IMR-90 (cell line): ENCODE measurements at regions not wholly inside any gene's neighbourhood (a gene's known extent, or its start where the extent isn't known, plus 50 kb on each side); places are given as distances from the start of the nearest gene placed in this dataset.

Source experiments
- BHLHE40 ChIP-seq: fragments of 150-350 bp; IDR thresholded peaks from 2 replicates; pipeline ENCODE4 v1.6.1; 2016; ENCODE audit warnings: mild to moderate bottlenecking, low read depth, low read length
- CEBPB ChIP-seq: IDR thresholded peaks from 2 replicates; pipeline ENCODE4 v1.6.1; 2012; ENCODE audit warnings: low read depth, low read length, improper control_type of control experiment
- CTCF ChIP-seq: conservative IDR thresholded peaks from 2 replicates; pipeline ENCODE4 v1.5.1; 2012; ENCODE audit warnings: mild to moderate bottlenecking, low read depth, low read length, improper control_type of control experiment
- FOS ChIP-seq: fragments of 150-350 bp; IDR thresholded peaks from 2 replicates; pipeline ENCODE4 v1.6.1; 2016; ENCODE audit warnings: low read depth, low read length
- MAFK ChIP-seq: IDR thresholded peaks from 2 replicates; pipeline ENCODE4 v1.6.1; 2012; ENCODE audit warnings: low read depth, low read length, improper control_type of control experiment
- MXI1 ChIP-seq: IDR thresholded peaks from 2 replicates; pipeline ENCODE4 v1.6.1; 2012; ENCODE audit warnings: low read depth, mild to moderate bottlenecking, low read length, moderate library complexity, borderline replicate concordance
- NFE2L2 ChIP-seq: fragments of 150-350 bp; IDR thresholded peaks from 2 replicates; pipeline ENCODE4 v1.6.1; 2016; ENCODE audit warnings: low read depth, mild to moderate bottlenecking, low read length
- POLR2A ChIP-seq: IDR thresholded peaks from 2 replicates; pipeline ENCODE4 v1.6.1; 2012; ENCODE audit warnings: mild to moderate bottlenecking, low read depth, low read length
- RAD21 ChIP-seq: IDR thresholded peaks from 2 replicates; pipeline ENCODE4 v1.6.1; 2012; ENCODE audit warnings: low read length, improper control_type of control experiment
- RCOR1 ChIP-seq: IDR thresholded peaks from 2 replicates; pipeline ENCODE4 v1.6.1; 2012; ENCODE audit warnings: mild to moderate bottlenecking, low read length, improper control_type of control experiment; ENCODE audit not compliant: insufficient replicate concordance
- RFX5 ChIP-seq: IDR thresholded peaks from 2 replicates; pipeline ENCODE4 v1.8.0; 2012; ENCODE audit warnings: low read depth, mild to moderate bottlenecking, low read length, moderate library complexity
- USF2 ChIP-seq: fragments of 150-350 bp; IDR thresholded peaks from 2 replicates; pipeline ENCODE4 v1.6.1; 2017; ENCODE audit warnings: mild to moderate bottlenecking, antibody characterized with exemption, low read length, low read depth

- TF ChIP-seq POLR2A, result no peak
- no peak for TF ChIP-seq CTCF
- TF ChIP-seq CEBPB, result no peak
- TF ChIP-seq MAFK, result no peak
- no peak for TF ChIP-seq RFX5
- no peak for TF ChIP-seq USF2
- no peak for TF ChIP-seq BHLHE40
- TF ChIP-seq MXI1, result no peak
- TF ChIP-seq FOS, result no peak
- no peak for TF ChIP-seq RAD21
- TF ChIP-seq RCOR1, result no peak
- TF ChIP-seq NFE2L2, result no peak
Measured at GRCh38 chr21:27407271-27407670, 440.4 kb upstream of the ADAMTS5 start.
